Thyroid gland (tissue), 4 donors: ENCODE measurements at regions not wholly inside any gene's neighbourhood (a gene's known extent, or its start where the extent isn't known, plus 50 kb on each side); places are given as distances from the start of the nearest gene placed in this dataset.

ENCODE experiments used
- CTCF ChIP-seq, 6 experiments: fragments of 200-600 bp in 3 of 6; fragments of 450-650 bp in 3 of 6; sonication (generic) in 3 of 6; IDR thresholded peaks; one replicate each; pipeline ENCODE4 v1.5.1; 2016 to 2019; ENCODE audit warnings: antibody characterized with exemption in 6 of 6, mild to moderate bottlenecking in 2 of 6, inconsistent platforms in 1 of 6, moderate library complexity in 1 of 6
- POLR2A ChIP-seq, 2 donors: fragments of 450-650 bp; IDR thresholded peaks; one replicate each; pipeline ENCODE4 v1.6.1; 2017; ENCODE audit warnings: antibody characterized with exemption in 2 of 2, mild to moderate bottlenecking in 2 of 2, moderate library complexity in 1 of 2

DNA sequence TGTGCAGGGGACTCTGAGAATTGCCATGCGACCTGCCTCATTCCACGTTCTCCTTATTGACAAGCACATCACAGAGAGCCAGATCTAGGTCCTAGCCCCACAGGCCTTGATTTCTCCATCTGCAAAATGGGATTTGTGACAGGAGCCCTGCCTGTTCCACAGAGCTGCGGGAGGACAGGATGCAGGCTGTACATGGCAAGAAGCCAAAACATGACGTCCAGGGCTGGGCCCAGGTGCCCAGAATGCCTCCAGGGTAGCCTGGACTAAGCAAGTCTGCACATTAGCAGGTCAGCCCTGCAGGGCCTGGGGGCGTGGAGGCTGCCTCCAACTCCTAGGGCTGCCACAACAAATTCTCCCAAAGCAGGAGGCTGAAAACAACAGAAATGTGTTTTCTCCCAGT, 235.7 kb upstream of the SDK2 start:
- TF ChIP-seq CTCF (IDR thresholded peaks at IDR 0.05) (no peak), POLR2A (IDR thresholded peaks at IDR 0.05) (no peak)
